ENCODE measurements at regions not wholly inside any gene's neighbourhood (a gene's known extent, or its start where the extent isn't known, plus 50 kb on each side); places are given as distances from the start of the nearest gene placed in this dataset.

DNA sequence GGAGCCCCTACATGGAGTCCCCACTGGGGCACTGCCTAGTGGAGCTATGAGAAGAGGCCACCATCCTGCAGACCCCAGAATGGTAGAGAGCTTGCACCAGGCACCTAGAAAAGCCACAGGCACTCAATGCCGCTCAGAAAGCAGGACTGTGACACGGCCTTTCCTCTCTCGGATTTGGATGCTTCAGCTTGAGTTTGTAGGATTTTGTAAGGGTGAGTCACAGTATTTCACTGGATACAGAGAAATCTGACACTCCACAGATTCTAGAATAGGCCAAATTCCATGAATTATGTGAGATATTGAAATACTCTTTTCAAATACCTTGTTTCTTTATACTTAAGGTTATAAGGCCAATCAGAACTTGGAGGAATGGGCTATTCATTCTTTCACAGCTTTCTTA, 424.5 kb downstream of the HTR1B start:
- no peak overlapping the region for H3K9ac ChIP-seq (ENCODE audit: control insufficient read depth, extremely low read depth, insufficient read depth, low read length)
- H4K20me1 ChIP-seq (ENCODE audit: control insufficient read depth, extremely low read depth, insufficient read depth, low read length) = no peaks in the 10 kb centered on the region
- TF ChIP-seq, protein P1, sequence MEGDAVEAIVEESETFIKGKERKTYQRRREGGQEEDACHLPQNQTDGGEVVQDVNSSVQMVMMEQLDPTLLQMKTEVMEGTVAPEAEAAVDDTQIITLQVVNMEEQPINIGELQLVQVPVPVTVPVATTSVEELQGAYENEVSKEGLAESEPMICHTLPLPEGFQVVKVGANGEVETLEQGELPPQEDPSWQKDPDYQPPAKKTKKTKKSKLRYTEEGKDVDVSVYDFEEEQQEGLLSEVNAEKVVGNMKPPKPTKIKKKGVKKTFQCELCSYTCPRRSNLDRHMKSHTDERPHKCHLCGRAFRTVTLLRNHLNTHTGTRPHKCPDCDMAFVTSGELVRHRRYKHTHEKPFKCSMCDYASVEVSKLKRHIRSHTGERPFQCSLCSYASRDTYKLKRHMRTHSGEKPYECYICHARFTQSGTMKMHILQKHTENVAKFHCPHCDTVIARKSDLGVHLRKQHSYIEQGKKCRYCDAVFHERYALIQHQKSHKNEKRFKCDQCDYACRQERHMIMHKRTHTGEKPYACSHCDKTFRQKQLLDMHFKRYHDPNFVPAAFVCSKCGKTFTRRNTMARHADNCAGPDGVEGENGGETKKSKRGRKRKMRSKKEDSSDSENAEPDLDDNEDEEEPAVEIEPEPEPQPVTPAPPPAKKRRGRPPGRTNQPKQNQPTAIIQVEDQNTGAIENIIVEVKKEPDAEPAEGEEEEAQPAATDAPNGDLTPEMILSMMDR (optimal IDR thresholded peaks at IDR 0.05 in 1 of 3, IDR thresholded peaks at IDR 0.05 in 1 of 3, conservative IDR thresholded peaks at IDR 0.05 in 1 of 3; ENCODE audit: extremely low read depth in 1 of 3, insufficient read depth in 2 of 3, low read length in 3 of 3) = no peak
- no peak for TF ChIP-seq EZH2 (IDR thresholded peaks at IDR 0.05; ENCODE audit: low read length)
- no peaks in the 10 kb centered on the region for H3K27me3 ChIP-seq (ENCODE audit: control insufficient read depth, extremely low read depth, insufficient read depth, low read length)
- dilution Hi-C loops (cut with MboI; ENCODE audit: extremely low pct_ligation_motif_present, low sequenced_read_pairs) = no loop called here
- H3K27ac ChIP-seq (ENCODE audit: control insufficient read depth, insufficient read depth, low read length) = no peak overlapping the region
- peaks cover 4% of the 10 kb centered on the region for H3K9me3 ChIP-seq (ENCODE audit: control insufficient read depth, low read depth, low read length)
- H3K36me3 ChIP-seq (ENCODE audit: control insufficient read depth in 2 of 2, extremely low read depth in 1 of 2, insufficient read depth in 2 of 2, low read length in 2 of 2) = no peaks in the 10 kb centered on the region
- peaks cover 9% of the 10 kb centered on the region for H3K4me1 ChIP-seq (ENCODE audit: control insufficient read depth, extremely low read depth, insufficient read depth, low read length)
- FAIRE-seq (no peak), DNase-seq (ENCODE audit: low read depth, low spot score) (no peak)
- no peak overlapping the region for H2AFZ ChIP-seq (ENCODE audit: control insufficient read depth, low read length)
- H3K79me2 ChIP-seq (ENCODE audit: control insufficient read depth, insufficient read depth, low read length) = no peaks in the 10 kb centered on the region
- H3K4me3 ChIP-seq (ENCODE audit: control insufficient read depth in 2 of 3, extremely low read depth in 1 of 3, insufficient read depth in 2 of 3, low read depth in 1 of 3, low read length in 3 of 3) = no peak overlapping the region
- no peak overlapping the region for H3K4me2 ChIP-seq (ENCODE audit: control insufficient read depth, extremely low read depth, insufficient read depth, low read depth, low read length)
- no peaks in the 10 kb centered on the region for H3K9me1 ChIP-seq (ENCODE audit: control insufficient read depth, extremely low read depth, insufficient read depth, low read length)

DNA sequence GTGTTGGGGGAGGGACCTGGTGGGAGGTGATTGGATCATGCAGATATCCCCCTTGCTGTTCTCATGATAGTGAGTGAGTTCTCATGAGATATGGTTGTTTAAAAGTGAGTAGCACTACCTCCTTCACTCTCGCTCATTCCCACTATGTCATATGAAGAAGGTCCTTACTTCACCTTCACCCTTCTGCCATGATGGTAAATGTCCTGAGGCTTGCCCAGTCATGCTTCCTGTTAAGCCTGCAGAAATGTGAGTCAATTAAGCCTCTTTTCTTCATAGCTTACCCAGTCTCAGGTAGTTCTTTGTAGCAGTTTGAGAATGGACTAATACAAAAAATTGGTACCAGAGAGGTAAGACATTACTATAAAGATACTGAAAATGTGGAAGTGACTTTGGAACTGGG, 425.9 kb downstream of the HTR1B start:
- H2AFZ ChIP-seq (ENCODE audit: control insufficient read depth, low read length) = no peak overlapping the region

More for the DNA sequence above, 425.9 kb downstream of the HTR1B start:
- Histone ChIP-seq H3K79me2 (ENCODE audit: control insufficient read depth, insufficient read depth, low read length) (no peaks in the 10 kb centered on the region), H3K9me1 (ENCODE audit: control insufficient read depth, extremely low read depth, insufficient read depth, low read length) (no peaks in the 10 kb centered on the region), H3K27me3 (ENCODE audit: control insufficient read depth, extremely low read depth, insufficient read depth, low read length) (no peaks in the 10 kb centered on the region), H3K9ac (ENCODE audit: control insufficient read depth, extremely low read depth, insufficient read depth, low read length) (no peak overlapping the region), H3K27ac (ENCODE audit: control insufficient read depth, insufficient read depth, low read length) (no peak overlapping the region), H3K9me3 (ENCODE audit: control insufficient read depth, low read depth, low read length) (peaks cover 4% of the 10 kb centered on the region), H3K4me3 (ENCODE audit: control insufficient read depth in 2 of 3, extremely low read depth in 1 of 3, insufficient read depth in 2 of 3, low read depth in 1 of 3, low read length in 3 of 3) (no peak overlapping the region), H3K4me2 (ENCODE audit: control insufficient read depth, extremely low read depth, insufficient read depth, low read depth, low read length) (no peak overlapping the region), H3K36me3 (ENCODE audit: control insufficient read depth in 2 of 2, extremely low read depth in 1 of 2, insufficient read depth in 2 of 2, low read length in 2 of 2) (no peaks in the 10 kb centered on the region), H3K4me1 (ENCODE audit: control insufficient read depth, extremely low read depth, insufficient read depth, low read length) (peaks cover 10% of the 10 kb centered on the region), H4K20me1 (ENCODE audit: control insufficient read depth, extremely low read depth, insufficient read depth, low read length) (no peaks in the 10 kb centered on the region)
- dilution Hi-C loops (cut with MboI; ENCODE audit: extremely low pct_ligation_motif_present, low sequenced_read_pairs) = no loop called here
- no peak for TF ChIP-seq EZH2 (IDR thresholded peaks at IDR 0.05; ENCODE audit: low read length)
- TF ChIP-seq, protein P1 (optimal IDR thresholded peaks at IDR 0.05 in 1 of 3, IDR thresholded peaks at IDR 0.05 in 1 of 3, conservative IDR thresholded peaks at IDR 0.05 in 1 of 3; ENCODE audit: extremely low read depth in 1 of 3, insufficient read depth in 2 of 3, low read length in 3 of 3) = no peak
- DNase-seq (ENCODE audit: low read depth, low spot score) (no peak), FAIRE-seq (no peak)

Data from keratinocyte (primary cell).